Activated effector memory CD4-positive, alpha-beta T cell treated with Interleukin-2 at 50 U/mL for 16 hours (primary cell): ENCODE measurements at regions not wholly inside any gene's neighbourhood (a gene's known extent, or its start where the extent isn't known, plus 50 kb on each side); places are given as distances from the start of the nearest gene placed in this dataset.

Experiments used
- DNase-seq: peaks from one replicate; pipeline ENCODE4 v3.0.0-alpha.2; 2020

GRCh38 chr14:34931206-34931605, 51.6 kb upstream of the SRP54 start:
- DNase-seq, result peak; percentile 2

GRCh38 chr14:34930591-34931091, 52.2 kb upstream of the SRP54 start:
- no peak for DNase-seq

- no peak for DNase-seq
Measured at GRCh38 chr14:34926552-34926951, 51.4 kb upstream of the BAZ1A start.
